Sigmoid colon (tissue), 4 donors: ENCODE measurements at regions not wholly inside any gene's neighbourhood (a gene's known extent, or its start where the extent isn't known, plus 50 kb on each side); places are given as distances from the start of the nearest gene placed in this dataset.

Experiments
- CTCF ChIP-seq, 4 experiments: fragments of 450-650 bp in 3 of 4; fragments of 200-600 bp in 1 of 4; IDR thresholded peaks; one replicate each; pipeline ENCODE4 v1.5.1; 2016 to 2019; ENCODE audit warnings: antibody characterized with exemption in 4 of 4, mild to moderate bottlenecking in 3 of 4, moderate library complexity in 2 of 4
- EP300 ChIP-seq, 4 donors: sonication (generic); formaldehyde crosslinking; IDR thresholded peaks; one replicate each; pipeline ENCODE4 v1.6.1; 2017; ENCODE audit warnings: antibody characterized with exemption in 4 of 4

- no peak for TF ChIP-seq EP300 (IDR thresholded peaks at IDR 0.05)
- no peak for TF ChIP-seq CTCF (IDR thresholded peaks at IDR 0.05)
Measured at GRCh38 chr20:12355185-12355584, 437.5 kb downstream of the BTBD3 start.
